HFFc6 (cell line): ENCODE measurements at regions not wholly inside any gene's neighbourhood (a gene's known extent, or its start where the extent isn't known, plus 50 kb on each side); places are given as distances from the start of the nearest gene placed in this dataset.

Experiments
- DNase-seq: peaks from one replicate; pipeline ENCODE4 v3.0.0-alpha.2; 2018
- H3K27ac Mint-ChIP-seq: 2 replicates; pipeline ENCODE4 v1.8.0; 2020; ENCODE audit warnings: mild to moderate bottlenecking, mixed read lengths
- H3K27me3 Mint-ChIP-seq: 2 replicates; pipeline ENCODE4 v1.8.0; 2021; ENCODE audit warnings: mild to moderate bottlenecking, moderate library complexity, mixed read lengths; ENCODE audit not compliant: insufficient read depth
- H3K36me3 Mint-ChIP-seq: 2 replicates; pipeline ENCODE4 v1.8.0; 2021; ENCODE audit warnings: low read depth, mixed read lengths
- H3K4me1 Mint-ChIP-seq: 2 replicates; pipeline ENCODE4 v1.8.0; 2020; ENCODE audit warnings: low read depth, mixed read lengths
- H3K4me3 Mint-ChIP-seq: 2 replicates; pipeline ENCODE4 v1.8.0; 2020; ENCODE audit warnings: mild to moderate bottlenecking, moderate library complexity, mixed read lengths
- H3K9me3 Mint-ChIP-seq: 2 replicates; pipeline ENCODE4 v1.8.0; 2020; ENCODE audit warnings: mild to moderate bottlenecking, mixed read lengths
- CTCF ChIP-seq: fragments of 200-600 bp; sonication (generic); IDR thresholded peaks from 2 replicates; pipeline ENCODE4 v1.5.0; 2021; ENCODE audit warnings: antibody characterized with exemption, mild to moderate bottlenecking

- DNase-seq = no peak
- peaks cover 16% of the 10 kb centered on the region for H3K27me3 Mint-ChIP-seq
- no peaks in the 10 kb centered on the region for H3K9me3 Mint-ChIP-seq
- no peak for TF ChIP-seq CTCF
- H3K36me3 Mint-ChIP-seq = no peaks in the 10 kb centered on the region
- H3K4me3 Mint-ChIP-seq = no peak overlapping the region
- H3K4me1 Mint-ChIP-seq = peaks cover 14% of the 10 kb centered on the region
- H3K27ac Mint-ChIP-seq = no peak overlapping the region
Observed at GRCh38 chr4:147012059-147012707, 66.5 kb upstream of the TTC29 start.

GRCh38 chr4:147014946-147015345, 69.3 kb upstream of the TTC29 start:
- DNase-seq = no peak
- H3K36me3 Mint-ChIP-seq = no peaks in the 10 kb centered on the region
- H3K4me3 Mint-ChIP-seq = no peak overlapping the region
- peaks cover 16% of the 10 kb centered on the region for H3K4me1 Mint-ChIP-seq
- H3K9me3 Mint-ChIP-seq = no peaks in the 10 kb centered on the region
- H3K27me3 Mint-ChIP-seq = peaks cover 7% of the 10 kb centered on the region
- no peak overlapping the region for H3K27ac Mint-ChIP-seq
- no peak for TF ChIP-seq CTCF

GRCh38 chr4:147015491-147015890, 69.8 kb upstream of the TTC29 start:
- no peak for TF ChIP-seq CTCF
- H3K4me3 Mint-ChIP-seq = no peak overlapping the region
- DNase-seq = no peak
- no peaks in the 10 kb centered on the region for H3K9me3 Mint-ChIP-seq
- H3K4me1 Mint-ChIP-seq = peaks cover 16% of the 10 kb centered on the region
- H3K27ac Mint-ChIP-seq = no peak overlapping the region
- no peaks in the 10 kb centered on the region for H3K36me3 Mint-ChIP-seq
- peaks cover 7% of the 10 kb centered on the region for H3K27me3 Mint-ChIP-seq

- no peaks in the 10 kb centered on the region for H3K9me3 Mint-ChIP-seq
- TF ChIP-seq CTCF = no peak
- H3K27me3 Mint-ChIP-seq = peaks cover 7% of the 10 kb centered on the region
- H3K36me3 Mint-ChIP-seq = no peaks in the 10 kb centered on the region
- no peak overlapping the region for H3K4me3 Mint-ChIP-seq
- no peak for DNase-seq
- H3K4me1 Mint-ChIP-seq = peaks cover 16% of the 10 kb centered on the region
- no peak overlapping the region for H3K27ac Mint-ChIP-seq
Observed at GRCh38 chr4:147017081-147017480, 71.4 kb upstream of the TTC29 start.

GRCh38 chr4:147019091-147019490, 73.4 kb upstream of the TTC29 start:
- DNase-seq = peak; percentile 55
- no peak overlapping the region for H3K4me3 Mint-ChIP-seq
- no peaks in the 10 kb centered on the region for H3K36me3 Mint-ChIP-seq
- no peaks in the 10 kb centered on the region for H3K9me3 Mint-ChIP-seq
- TF ChIP-seq CTCF = peak; percentile 89
- H3K27ac Mint-ChIP-seq = no peak overlapping the region
- H3K27me3 Mint-ChIP-seq = peaks cover 2% of the 10 kb centered on the region
- H3K4me1 Mint-ChIP-seq = peaks cover 16% of the 10 kb centered on the region

GRCh38 chr4:147020456-147020855, 74.8 kb upstream of the TTC29 start:
- Mint-ChIP-seq H3K27me3 (peaks cover 2% of the 10 kb centered on the region), H3K36me3 (no peaks in the 10 kb centered on the region), H3K27ac (no peak overlapping the region), H3K9me3 (no peaks in the 10 kb centered on the region), H3K4me3 (no peak overlapping the region), H3K4me1 (peaks cover 10% of the 10 kb centered on the region)
- DNase-seq = no peak
- TF ChIP-seq CTCF = no peak
